ENCODE measurements at regions not wholly inside any gene's neighbourhood (a gene's known extent, or its start where the extent isn't known, plus 50 kb on each side); places are given as distances from the start of the nearest gene placed in this dataset.
"Not testable (repeated sequence)": the region's sequence is repeated elsewhere in the genome, so short reads cannot be mapped to it uniquely, and the experiment has no call there.

- TF ChIP-seq, protein P1, sequence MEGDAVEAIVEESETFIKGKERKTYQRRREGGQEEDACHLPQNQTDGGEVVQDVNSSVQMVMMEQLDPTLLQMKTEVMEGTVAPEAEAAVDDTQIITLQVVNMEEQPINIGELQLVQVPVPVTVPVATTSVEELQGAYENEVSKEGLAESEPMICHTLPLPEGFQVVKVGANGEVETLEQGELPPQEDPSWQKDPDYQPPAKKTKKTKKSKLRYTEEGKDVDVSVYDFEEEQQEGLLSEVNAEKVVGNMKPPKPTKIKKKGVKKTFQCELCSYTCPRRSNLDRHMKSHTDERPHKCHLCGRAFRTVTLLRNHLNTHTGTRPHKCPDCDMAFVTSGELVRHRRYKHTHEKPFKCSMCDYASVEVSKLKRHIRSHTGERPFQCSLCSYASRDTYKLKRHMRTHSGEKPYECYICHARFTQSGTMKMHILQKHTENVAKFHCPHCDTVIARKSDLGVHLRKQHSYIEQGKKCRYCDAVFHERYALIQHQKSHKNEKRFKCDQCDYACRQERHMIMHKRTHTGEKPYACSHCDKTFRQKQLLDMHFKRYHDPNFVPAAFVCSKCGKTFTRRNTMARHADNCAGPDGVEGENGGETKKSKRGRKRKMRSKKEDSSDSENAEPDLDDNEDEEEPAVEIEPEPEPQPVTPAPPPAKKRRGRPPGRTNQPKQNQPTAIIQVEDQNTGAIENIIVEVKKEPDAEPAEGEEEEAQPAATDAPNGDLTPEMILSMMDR (IDR thresholded peaks at IDR 0.05): not testable (repeated sequence)
- TF ChIP-seq POLR2A (IDR thresholded peaks at IDR 0.05): not testable (repeated sequence)
These were observed 225.7 kb upstream of the MDGA2 start for GRCh38 chr14:47901141-47901540.

Data from uterus (tissue), 2 donors.